Nephron (organoid): ENCODE measurements at regions not wholly inside any gene's neighbourhood (a gene's known extent, or its start where the extent isn't known, plus 50 kb on each side); places are given as distances from the start of the nearest gene placed in this dataset.
"Not testable (repeated sequence)": the region's sequence is repeated elsewhere in the genome, so short reads cannot be mapped to it uniquely, and the experiment has no call there.

ENCODE experiments used
- H3K27ac Mint-ChIP-seq, 3 experiments: 2 replicates each; pipeline ENCODE4 v1.8.0; 2020; ENCODE audit warnings: mixed read lengths in 3 of 3, mild to moderate bottlenecking in 2 of 3, moderate library complexity in 1 of 3
- H3K27me3 Mint-ChIP-seq: 2 replicates; pipeline ENCODE4 v1.8.0; 2021; ENCODE audit warnings: low read depth, mild to moderate bottlenecking, moderate library complexity, mixed read lengths
- H3K36me3 Mint-ChIP-seq: 2 replicates; pipeline ENCODE4 v1.8.0; 2020; ENCODE audit warnings: low read depth, mixed read lengths
- H3K4me1 Mint-ChIP-seq: 2 replicates; pipeline ENCODE4 v1.8.0; 2020; ENCODE audit warnings: mixed read lengths
- H3K4me3 Mint-ChIP-seq, 3 experiments: 2 replicates each; pipeline ENCODE4 v1.8.0; 2020; ENCODE audit warnings: mild to moderate bottlenecking in 3 of 3, mixed read lengths in 3 of 3, moderate library complexity in 2 of 3
- H3K9me3 Mint-ChIP-seq: 2 replicates; pipeline ENCODE4 v1.8.0; 2020; ENCODE audit warnings: mixed read lengths
- TF ChIP-seq, protein P1 (sequence below), 3 experiments: fragments of 200-600 bp; sonication (generic); IDR thresholded peaks; one replicate each; pipeline ENCODE4 v1.5.0; 2021; ENCODE audit warnings: antibody characterized with exemption in 3 of 3; ENCODE audit not compliant: unreplicated experiment in 3 of 3

DNA sequence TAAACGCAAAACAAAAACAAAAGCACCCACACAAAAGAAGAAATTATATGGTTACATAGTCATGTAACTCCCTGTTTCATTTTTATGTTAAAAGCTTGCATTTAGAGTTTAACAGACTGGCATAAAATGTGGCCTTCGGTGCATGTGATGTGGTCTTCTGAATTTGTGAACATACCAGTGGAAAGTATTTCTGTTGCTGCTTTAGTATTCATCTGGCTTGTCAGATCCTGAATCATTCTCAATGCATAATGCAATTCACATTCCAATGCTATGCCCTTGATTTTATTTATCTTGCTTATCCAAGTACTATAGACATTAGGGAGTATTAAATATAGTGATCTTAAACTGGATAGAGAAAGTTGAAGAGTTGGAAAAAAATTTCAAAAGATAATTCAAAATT lies 740.2 kb upstream of the ZNF608 start:
- Mint-ChIP-seq H3K9me3 (peaks cover 4% of the 10 kb centered on the region), H3K27ac (peak overlapping the region; percentile 70 to 94 (median 73)), H3K36me3 (no peaks in the 10 kb centered on the region), H3K27me3 (no peaks in the 10 kb centered on the region), H3K4me3 (peak overlapping the region in 1 of 3 experiments; percentile 22), H3K4me1 (peaks cover 62% of the 10 kb centered on the region)
- TF ChIP-seq, protein P1, sequence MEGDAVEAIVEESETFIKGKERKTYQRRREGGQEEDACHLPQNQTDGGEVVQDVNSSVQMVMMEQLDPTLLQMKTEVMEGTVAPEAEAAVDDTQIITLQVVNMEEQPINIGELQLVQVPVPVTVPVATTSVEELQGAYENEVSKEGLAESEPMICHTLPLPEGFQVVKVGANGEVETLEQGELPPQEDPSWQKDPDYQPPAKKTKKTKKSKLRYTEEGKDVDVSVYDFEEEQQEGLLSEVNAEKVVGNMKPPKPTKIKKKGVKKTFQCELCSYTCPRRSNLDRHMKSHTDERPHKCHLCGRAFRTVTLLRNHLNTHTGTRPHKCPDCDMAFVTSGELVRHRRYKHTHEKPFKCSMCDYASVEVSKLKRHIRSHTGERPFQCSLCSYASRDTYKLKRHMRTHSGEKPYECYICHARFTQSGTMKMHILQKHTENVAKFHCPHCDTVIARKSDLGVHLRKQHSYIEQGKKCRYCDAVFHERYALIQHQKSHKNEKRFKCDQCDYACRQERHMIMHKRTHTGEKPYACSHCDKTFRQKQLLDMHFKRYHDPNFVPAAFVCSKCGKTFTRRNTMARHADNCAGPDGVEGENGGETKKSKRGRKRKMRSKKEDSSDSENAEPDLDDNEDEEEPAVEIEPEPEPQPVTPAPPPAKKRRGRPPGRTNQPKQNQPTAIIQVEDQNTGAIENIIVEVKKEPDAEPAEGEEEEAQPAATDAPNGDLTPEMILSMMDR (IDR thresholded peaks at IDR 0.05; ENCODE audit: unreplicated experiment in 3 of 3), result no peak

DNA sequence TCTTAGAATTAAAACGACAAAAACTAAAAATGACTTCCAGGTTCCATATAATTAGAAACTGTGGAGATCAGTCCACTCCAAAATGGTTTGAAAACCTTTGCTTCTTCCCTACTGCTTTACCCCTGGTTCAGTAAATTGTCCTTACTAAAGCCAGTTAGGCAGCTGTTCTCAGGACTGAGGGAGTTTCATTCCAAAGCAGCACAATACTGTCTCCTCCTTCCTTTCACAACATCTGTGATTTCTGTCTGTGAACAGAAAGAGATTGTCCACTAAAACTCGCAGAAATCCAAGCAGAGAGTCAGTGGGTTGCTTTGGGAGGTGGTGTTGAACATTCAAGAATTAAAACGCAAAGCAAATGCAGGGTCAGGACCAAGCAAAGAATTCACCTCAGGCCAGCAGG lies 740.8 kb upstream of the ZNF608 start:
- Mint-ChIP-seq H3K27me3 (no peaks in the 10 kb centered on the region), H3K27ac (peak overlapping the region; percentile 73 to 94 (median 92)), H3K36me3 (no peaks in the 10 kb centered on the region), H3K4me1 (peaks cover 60% of the 10 kb centered on the region), H3K9me3 (peaks cover 4% of the 10 kb centered on the region), H3K4me3 (peak overlapping the region in 1 of 3 experiments; percentile 41)
- TF ChIP-seq, protein P1 (IDR thresholded peaks at IDR 0.05; ENCODE audit: unreplicated experiment in 3 of 3), result no peak

GRCh38 chr5:125487652-125488051 lies 741.2 kb upstream of the ZNF608 start:
- peak overlapping the region; percentile 73 to 94 (median 92) for H3K27ac Mint-ChIP-seq
- not testable (repeated sequence) for H3K9me3 Mint-ChIP-seq, H3K36me3 Mint-ChIP-seq, H3K27me3 Mint-ChIP-seq, H3K4me3 Mint-ChIP-seq
- peaks cover 62% of the 10 kb centered on the region for H3K4me1 Mint-ChIP-seq

DNA sequence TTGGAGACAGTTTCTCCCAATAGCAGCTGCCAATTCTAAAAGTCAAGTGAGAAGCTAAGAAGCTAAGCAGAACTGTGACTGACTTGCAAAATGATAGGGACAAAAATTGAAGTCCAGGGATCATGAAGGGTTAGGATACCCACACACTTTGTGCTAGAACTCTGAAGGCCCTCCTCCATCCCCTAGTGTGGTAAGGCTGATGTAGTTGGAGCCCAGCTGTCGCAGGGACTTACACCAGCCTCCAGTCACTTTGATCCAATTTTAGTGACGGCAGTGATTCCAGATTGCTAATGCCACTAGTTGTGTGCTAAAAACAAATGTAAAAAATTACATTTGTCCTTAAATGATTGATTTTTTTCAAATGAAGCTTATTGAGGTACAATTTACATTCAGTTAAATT lies 742.7 kb upstream of the ZNF608 start:
- H3K4me3 Mint-ChIP-seq, result no peak overlapping the region
- peaks cover 5% of the 10 kb centered on the region for H3K27me3 Mint-ChIP-seq
- no peak overlapping the region for H3K27ac Mint-ChIP-seq
- TF ChIP-seq, protein P1 (IDR thresholded peaks at IDR 0.05; ENCODE audit: unreplicated experiment in 3 of 3), result no peak
- peaks cover 11% of the 10 kb centered on the region for H3K9me3 Mint-ChIP-seq
- H3K4me1 Mint-ChIP-seq, result peaks cover 57% of the 10 kb centered on the region
- peaks cover 4% of the 10 kb centered on the region for H3K36me3 Mint-ChIP-seq

- H3K27ac Mint-ChIP-seq, result peak overlapping the region in 2 of 3 experiments; percentile 10 to 42
- peak overlapping the region in 1 of 3 experiments; percentile 1 for H3K4me3 Mint-ChIP-seq
- H3K4me1 Mint-ChIP-seq, result peaks cover 29% of the 10 kb centered on the region
- peaks cover 4% of the 10 kb centered on the region for H3K36me3 Mint-ChIP-seq
- TF ChIP-seq, protein P1 (IDR thresholded peaks at IDR 0.05; ENCODE audit: unreplicated experiment in 3 of 3), result no peak
- peaks cover 5% of the 10 kb centered on the region for H3K27me3 Mint-ChIP-seq
- H3K9me3 Mint-ChIP-seq, result peaks cover 13% of the 10 kb centered on the region
Observed at GRCh38 chr5:125491986-125492492, 745.6 kb upstream of the ZNF608 start.

GRCh38 chr5:125492977-125493376 lies 746.5 kb upstream of the ZNF608 start:
- Mint-ChIP-seq H3K27me3 (peaks cover 5% of the 10 kb centered on the region), H3K27ac (peak overlapping the region in 1 of 3 experiments; percentile 5), H3K36me3 (peaks cover 4% of the 10 kb centered on the region), H3K9me3 (peaks cover 9% of the 10 kb centered on the region), H3K4me1 (peaks cover 26% of the 10 kb centered on the region), H3K4me3 (no peak overlapping the region)
- TF ChIP-seq, protein P1 (IDR thresholded peaks at IDR 0.05; ENCODE audit: unreplicated experiment in 3 of 3), result no peak
